CD4-positive, alpha-beta T cell treated with Interleukin-6 for 4 hours (primary cell): ENCODE measurements at regions not wholly inside any gene's neighbourhood (a gene's known extent, or its start where the extent isn't known, plus 50 kb on each side); places are given as distances from the start of the nearest gene placed in this dataset.

Experiments
- DNase-seq: peaks from one replicate; pipeline ENCODE4 v3.0.0-alpha.2; 2020; ENCODE audit warnings: mixed read lengths

- no peak for DNase-seq
Measured at GRCh38 chr14:38839694-38840365, 263.2 kb downstream of the SEC23A start.

- DNase-seq = no peak
Measured at GRCh38 chr14:38838979-38839323, 264.1 kb downstream of the SEC23A start.

- no peak for DNase-seq
Measured at GRCh38 chr14:38838049-38838978, 264.7 kb downstream of the SEC23A start.

- DNase-seq = no peak
Measured at GRCh38 chr14:38837343-38838048, 265.5 kb downstream of the SEC23A start.

GRCh38 chr14:38836539-38836938 is 266.5 kb downstream of the SEC23A start:
- no peak for DNase-seq

GRCh38 chr14:38835874-38836273 is 267.2 kb downstream of the SEC23A start:
- no peak for DNase-seq

GRCh38 chr14:38828183-38828827 is 274.7 kb downstream of the SEC23A start:
- no peak for DNase-seq

- no peak for DNase-seq
Measured at GRCh38 chr14:38824706-38825105, 278.3 kb downstream of the SEC23A start.

- DNase-seq = no peak
Measured at GRCh38 chr14:38818555-38818954, 284.5 kb downstream of the SEC23A start.

GRCh38 chr14:38808734-38809455 is 294.1 kb downstream of the SEC23A start:
- DNase-seq = no peak

GRCh38 chr14:38799671-38800070 is 303.4 kb downstream of the SEC23A start:
- DNase-seq = no peak

GRCh38 chr14:38794677-38795076 is 308.4 kb downstream of the SEC23A start:
- DNase-seq = no peak

GRCh38 chr14:38791862-38792261 is 311.2 kb downstream of the SEC23A start:
- no peak for DNase-seq

- DNase-seq = no peak
Measured at GRCh38 chr14:38790916-38791315, 312.1 kb downstream of the SEC23A start.

- no peak for DNase-seq
Measured at GRCh38 chr14:38789805-38790204, 313.2 kb downstream of the SEC23A start.

- DNase-seq = no peak
Measured at GRCh38 chr14:38788060-38788459, 315.0 kb downstream of the SEC23A start.

- no peak for DNase-seq
Measured at GRCh38 chr14:38786921-38787320, 316.1 kb downstream of the SEC23A start.

GRCh38 chr14:38777401-38777800 is 325.6 kb downstream of the SEC23A start:
- no peak for DNase-seq

GRCh38 chr14:38775986-38776385 is 327.0 kb downstream of the SEC23A start:
- no peak for DNase-seq

GRCh38 chr14:38774162-38774561 is 328.9 kb downstream of the SEC23A start:
- DNase-seq = no peak

- no peak for DNase-seq
Measured at GRCh38 chr14:38770251-38770650, 332.8 kb downstream of the SEC23A start.

- DNase-seq = no peak
Measured at GRCh38 chr14:38762845-38763244, 340.2 kb downstream of the SEC23A start.
